Osteoblast (primary cell): ENCODE measurements at regions not wholly inside any gene's neighbourhood (a gene's known extent, or its start where the extent isn't known, plus 50 kb on each side); places are given as distances from the start of the nearest gene placed in this dataset.

Experiments used
- DNase-seq: peaks from one replicate; pipeline ENCODE4 v3.0.0; 2011; ENCODE audit warnings: low spot score, mixed read lengths; ENCODE audit not compliant: insufficient read length; ENCODE audit errors: missing footprints
- H2AFZ ChIP-seq: 2 replicates; pipeline ENCODE4 v1.6.0; 2011; ENCODE audit warnings: mild to moderate bottlenecking, low read length
- H3K27ac ChIP-seq: 2 replicates; pipeline ENCODE4 v1.5.1; 2011; ENCODE audit warnings: mild to moderate bottlenecking, low read depth, low read length, moderate library complexity
- H3K27me3 ChIP-seq: 2 replicates; pipeline ENCODE4 v1.6.0; 2012; ENCODE audit warnings: mild to moderate bottlenecking, control low read depth, inconsistent platforms, low read length, moderate library complexity; ENCODE audit not compliant: insufficient read depth
- H3K36me3 ChIP-seq: 2 replicates; pipeline ENCODE4 v1.5.1; 2011; ENCODE audit warnings: mild to moderate bottlenecking, low read length, control low read depth, moderate library complexity; ENCODE audit not compliant: insufficient read depth
- H3K4me1 ChIP-seq: 2 replicates; pipeline ENCODE4 v1.5.1; 2011; ENCODE audit warnings: mild to moderate bottlenecking, low read length, control low read depth, moderate library complexity; ENCODE audit not compliant: insufficient read depth
- H3K4me2 ChIP-seq: 2 replicates; pipeline ENCODE4 v1.6.0; 2011; ENCODE audit warnings: mild to moderate bottlenecking, low read length; ENCODE audit not compliant: insufficient read depth
- H3K4me3 ChIP-seq: fragments of 200-600 bp; sonication (generic); 3 replicates; pipeline ENCODE4 v1.5.1; 2012; ENCODE audit warnings: mild to moderate bottlenecking, low read length, inconsistent platforms; ENCODE audit not compliant: insufficient read depth
- H3K79me2 ChIP-seq: 2 replicates; pipeline ENCODE4 v1.6.0; 2012; ENCODE audit warnings: mild to moderate bottlenecking, low read length, control low read depth, inconsistent platforms; ENCODE audit not compliant: insufficient read depth
- H3K9me3 ChIP-seq: 2 replicates; pipeline ENCODE4 v1.5.1; 2011; ENCODE audit warnings: low read depth, low read length, control low read depth
- H4K20me1 ChIP-seq: 2 replicates; pipeline ENCODE4 v1.6.0; 2012; ENCODE audit warnings: mild to moderate bottlenecking, low read length, control low read depth; ENCODE audit not compliant: insufficient read depth
- TF ChIP-seq, protein P1 (sequence below): IDR thresholded peaks from 2 replicates; pipeline ENCODE4 v1.5.1; 2011; ENCODE audit warnings: mild to moderate bottlenecking, low read depth, low read length, moderate library complexity; ENCODE audit errors: extremely low read depth

DNA sequence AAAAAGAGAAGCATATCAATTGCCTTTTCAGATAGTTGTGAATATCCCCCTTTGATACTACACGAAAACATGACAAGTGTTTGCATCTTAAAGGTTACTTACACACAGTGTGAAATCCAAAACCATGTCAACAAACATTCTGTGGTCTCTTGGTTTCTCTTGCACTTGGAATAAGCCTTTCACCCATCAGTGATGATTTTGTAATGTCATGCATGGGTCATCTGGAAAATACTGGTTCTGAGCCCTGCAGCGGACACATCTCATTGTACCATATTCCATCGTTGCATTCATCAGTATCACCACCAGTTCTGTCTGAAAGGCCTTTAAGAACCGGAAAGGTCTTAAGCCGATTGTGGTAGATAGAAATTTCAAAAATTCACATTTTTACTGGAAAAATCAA lies 65.4 kb upstream of the SOX1 start:
- no peak overlapping the region for H3K4me3 ChIP-seq
- no peaks in the 10 kb centered on the region for H3K36me3 ChIP-seq
- no peaks in the 10 kb centered on the region for H3K4me1 ChIP-seq
- H3K27me3 ChIP-seq = no peaks in the 10 kb centered on the region
- no peaks in the 10 kb centered on the region for H4K20me1 ChIP-seq
- H3K9me3 ChIP-seq = no peaks in the 10 kb centered on the region
- TF ChIP-seq, protein P1, sequence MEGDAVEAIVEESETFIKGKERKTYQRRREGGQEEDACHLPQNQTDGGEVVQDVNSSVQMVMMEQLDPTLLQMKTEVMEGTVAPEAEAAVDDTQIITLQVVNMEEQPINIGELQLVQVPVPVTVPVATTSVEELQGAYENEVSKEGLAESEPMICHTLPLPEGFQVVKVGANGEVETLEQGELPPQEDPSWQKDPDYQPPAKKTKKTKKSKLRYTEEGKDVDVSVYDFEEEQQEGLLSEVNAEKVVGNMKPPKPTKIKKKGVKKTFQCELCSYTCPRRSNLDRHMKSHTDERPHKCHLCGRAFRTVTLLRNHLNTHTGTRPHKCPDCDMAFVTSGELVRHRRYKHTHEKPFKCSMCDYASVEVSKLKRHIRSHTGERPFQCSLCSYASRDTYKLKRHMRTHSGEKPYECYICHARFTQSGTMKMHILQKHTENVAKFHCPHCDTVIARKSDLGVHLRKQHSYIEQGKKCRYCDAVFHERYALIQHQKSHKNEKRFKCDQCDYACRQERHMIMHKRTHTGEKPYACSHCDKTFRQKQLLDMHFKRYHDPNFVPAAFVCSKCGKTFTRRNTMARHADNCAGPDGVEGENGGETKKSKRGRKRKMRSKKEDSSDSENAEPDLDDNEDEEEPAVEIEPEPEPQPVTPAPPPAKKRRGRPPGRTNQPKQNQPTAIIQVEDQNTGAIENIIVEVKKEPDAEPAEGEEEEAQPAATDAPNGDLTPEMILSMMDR = no peak
- H3K79me2 ChIP-seq = no peaks in the 10 kb centered on the region
- DNase-seq = no peak
- H3K27ac ChIP-seq = no peak overlapping the region
- H2AFZ ChIP-seq = no peak overlapping the region
- no peak overlapping the region for H3K4me2 ChIP-seq

- Histone ChIP-seq H3K4me1 (no peaks in the 10 kb centered on the region), H3K4me3 (no peak overlapping the region), H3K27me3 (no peaks in the 10 kb centered on the region), H3K9me3 (no peaks in the 10 kb centered on the region), H4K20me1 (no peaks in the 10 kb centered on the region), H2AFZ (no peak overlapping the region), H3K4me2 (no peak overlapping the region), H3K36me3 (no peaks in the 10 kb centered on the region), H3K27ac (no peak overlapping the region), H3K79me2 (no peaks in the 10 kb centered on the region)
- TF ChIP-seq, protein P1 = no peak
- DNase-seq = no peak
Observed at GRCh38 chr13:112003396-112003795, 63.6 kb upstream of the SOX1 start.

DNA sequence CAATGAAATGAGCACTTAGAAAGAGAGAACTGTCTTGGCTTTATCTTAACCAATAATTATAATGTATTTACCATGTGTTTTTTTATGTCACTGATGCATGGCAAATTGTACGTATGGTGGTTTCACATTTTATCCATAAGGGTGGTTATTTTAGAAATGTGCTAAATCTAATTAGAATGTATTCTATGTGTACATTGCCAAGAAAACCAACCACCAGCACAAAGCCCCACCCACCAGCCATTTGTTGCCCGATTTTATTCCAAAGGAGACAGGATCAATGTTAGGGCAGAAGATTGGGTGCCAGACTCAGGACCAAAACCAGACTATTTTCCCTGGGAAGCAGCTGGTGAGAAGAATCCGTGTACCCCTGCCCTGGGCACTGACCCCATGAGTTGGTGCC lies 63.0 kb upstream of the SOX1 start:
- Histone ChIP-seq H3K9me3 (no peaks in the 10 kb centered on the region), H3K36me3 (no peaks in the 10 kb centered on the region), H4K20me1 (no peaks in the 10 kb centered on the region), H3K4me1 (no peaks in the 10 kb centered on the region), H3K79me2 (no peaks in the 10 kb centered on the region), H2AFZ (no peak overlapping the region), H3K4me3 (no peak overlapping the region), H3K4me2 (no peak overlapping the region), H3K27me3 (no peaks in the 10 kb centered on the region), H3K27ac (no peak overlapping the region)
- no peak for DNase-seq
- TF ChIP-seq, protein P1 = no peak

DNA sequence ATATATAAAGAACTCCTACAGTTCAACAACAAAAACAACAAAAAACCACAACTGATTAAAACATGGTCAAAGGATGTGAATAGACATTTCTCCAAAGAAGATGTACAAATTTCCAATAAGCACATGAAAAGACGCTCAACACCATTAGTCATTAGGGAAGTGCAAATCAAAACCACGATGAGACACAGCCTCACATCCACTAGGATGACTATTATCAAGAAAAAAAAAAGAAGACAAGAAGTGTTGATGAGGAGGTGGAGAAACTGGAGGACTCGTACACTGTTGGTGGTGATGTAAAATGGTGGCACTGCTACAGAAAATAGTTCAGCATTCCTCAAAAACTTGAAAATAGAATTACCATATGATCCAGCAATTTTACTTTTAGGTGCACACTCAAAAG lies 61.0 kb upstream of the SOX1 start:
- no peak for DNase-seq
- Histone ChIP-seq H4K20me1 (no peaks in the 10 kb centered on the region), H3K27ac (no peak overlapping the region), H3K27me3 (no peaks in the 10 kb centered on the region), H3K4me1 (no peaks in the 10 kb centered on the region), H3K36me3 (no peaks in the 10 kb centered on the region), H3K79me2 (no peaks in the 10 kb centered on the region), H2AFZ (no peak overlapping the region), H3K9me3 (no peaks in the 10 kb centered on the region), H3K4me2 (no peak overlapping the region), H3K4me3 (no peak overlapping the region)
- TF ChIP-seq, protein P1 = no peak
